ENCODE measurements at regions not wholly inside any gene's neighbourhood (a gene's known extent, or its start where the extent isn't known, plus 50 kb on each side); places are given as distances from the start of the nearest gene placed in this dataset.

- TF ChIP-seq CTCF (optimal IDR thresholded peaks at IDR 0.05 in 1 of 3, IDR thresholded peaks at IDR 0.05 in 1 of 3, conservative IDR thresholded peaks at IDR 0.05 in 1 of 3; ENCODE audit: extremely low read depth in 1 of 3, insufficient read depth in 2 of 3, low read length in 3 of 3): no peak
- TF ChIP-seq EZH2 (IDR thresholded peaks at IDR 0.05; ENCODE audit: low read length): no peak
Observed at GRCh38 chr5:20369518-20369885, 381.5 kb upstream of the CDH18 start.
